Spleen (tissue), 7 donors: ENCODE measurements at regions not wholly inside any gene's neighbourhood (a gene's known extent, or its start where the extent isn't known, plus 50 kb on each side); places are given as distances from the start of the nearest gene placed in this dataset.

Source experiments
- CTCF ChIP-seq, 11 experiments: fragments of 200-600 bp in 7 of 11; fragments of 450-650 bp in 4 of 11; sonication (generic) in 4 of 11; IDR thresholded peaks in 8 of 11; conservative IDR thresholded peaks in 3 of 11; 1 replicate in 7 of 11; 2 replicates in 4 of 11; pipeline versions ENCODE4 v1.4.0 to v1.8.0; 2016 to 2021; ENCODE audit warnings: antibody characterized with exemption in 11 of 11, inconsistent platforms in 4 of 11, mild to moderate bottlenecking in 1 of 11
- POLR2AphosphoS5 ChIP-seq, 3 donors: sonication (generic); formaldehyde crosslinking; IDR thresholded peaks; one replicate each; pipeline ENCODE4 v1.5.1; 2017; ENCODE audit warnings: antibody characterized with exemption in 3 of 3
- donor health status: DM: no; HTN: no; CAD: no; lungs with moderate emphysema.
- donor health status: DM: no; HTN: no; CAD: no.
- donor health status: DM: no; HTN: no; CAD: no.

GRCh38 chr2:239864247-239865058, 160.7 kb downstream of the NDUFA10 start:
- TF ChIP-seq CTCF (IDR thresholded peaks at IDR 0.05 in 8 of 11, conservative IDR thresholded peaks at IDR 0.05 in 3 of 11) (no peak), POLR2AphosphoS5 (IDR thresholded peaks at IDR 0.05) (no peak)
